GM10248 (cell line): ENCODE measurements at regions not wholly inside any gene's neighbourhood (a gene's known extent, or its start where the extent isn't known, plus 50 kb on each side); places are given as distances from the start of the nearest gene placed in this dataset.

ENCODE experiments used
- CTCF ChIA-PET: fragments of 300-600 bp; sonication (Branson Sonifier 250); formaldehyde crosslinking; extraction: SDS; loops from one replicate; lab custom pipeline; 2021; ENCODE audit warnings: antibody characterized with exemption; lab: Yijun Ruan, JAX
- POLR2A ChIA-PET: fragments of 350-650 bp; sonication (Branson Sonifier 250); formaldehyde crosslinking; extraction: SDS; loops from one replicate; lab custom pipeline; 2020; ENCODE audit warnings: antibody characterized with exemption; lab: Yijun Ruan, JAX
- DNase-seq: peaks from one replicate; pipeline ENCODE4 v3.0.0; 2012; ENCODE audit errors: extremely low spot score
- CTCF ChIP-seq: IDR thresholded peaks from 2 replicates; pipeline ENCODE4 v1.5.1; 2012; ENCODE audit warnings: mild to moderate bottlenecking, low read depth; ENCODE audit errors: extremely low read depth, missing control alignments, control extremely low read depth

DNA sequence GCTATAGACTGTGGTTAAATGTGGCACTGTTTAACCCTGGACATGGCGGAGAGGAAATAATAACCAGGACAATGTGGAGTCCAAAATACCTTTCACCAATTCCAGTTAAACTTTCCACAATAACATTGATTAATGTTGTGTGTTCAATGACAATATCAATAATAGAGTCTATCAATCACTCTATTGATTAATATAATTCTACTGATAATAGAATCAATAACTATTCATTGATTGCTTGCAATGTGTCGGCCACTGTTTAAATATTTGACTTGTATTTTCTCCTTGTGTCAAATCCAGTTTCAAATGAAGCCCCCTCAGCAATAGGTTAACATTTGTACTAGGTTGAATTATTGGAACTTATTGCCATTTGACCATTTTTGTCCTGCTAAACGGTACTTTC, 187.0 kb downstream of the PTPN20 start:
- TF ChIP-seq CTCF, result no peak
- POLR2A ChIA-PET, result no interaction called here
- CTCF ChIA-PET, result no interaction called here
- DNase-seq, result no peak

DNA sequence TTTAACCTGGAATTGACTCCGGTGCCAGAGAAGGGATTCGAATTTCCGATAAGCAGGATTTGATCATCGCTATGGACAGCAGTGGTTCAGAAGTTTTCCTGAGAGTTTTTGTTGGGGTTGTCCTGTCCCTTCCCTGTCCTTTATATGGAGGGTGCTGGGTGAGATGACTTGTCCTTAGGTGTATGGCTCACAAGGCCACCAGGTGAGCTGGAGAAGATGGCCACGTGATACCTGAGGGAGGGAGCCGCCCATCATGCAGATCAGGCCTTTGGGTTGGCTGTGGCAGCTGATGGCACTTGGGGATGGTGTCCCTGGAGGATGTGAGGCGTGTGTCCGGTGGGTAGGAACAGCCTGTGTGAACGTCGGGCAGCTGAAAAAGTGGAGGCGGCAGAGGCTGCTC, 187.7 kb downstream of the PTPN20 start:
- no peak for TF ChIP-seq CTCF
- POLR2A ChIA-PET, result no interaction called here
- CTCF ChIA-PET, result no interaction called here
- DNase-seq, result no peak

DNA sequence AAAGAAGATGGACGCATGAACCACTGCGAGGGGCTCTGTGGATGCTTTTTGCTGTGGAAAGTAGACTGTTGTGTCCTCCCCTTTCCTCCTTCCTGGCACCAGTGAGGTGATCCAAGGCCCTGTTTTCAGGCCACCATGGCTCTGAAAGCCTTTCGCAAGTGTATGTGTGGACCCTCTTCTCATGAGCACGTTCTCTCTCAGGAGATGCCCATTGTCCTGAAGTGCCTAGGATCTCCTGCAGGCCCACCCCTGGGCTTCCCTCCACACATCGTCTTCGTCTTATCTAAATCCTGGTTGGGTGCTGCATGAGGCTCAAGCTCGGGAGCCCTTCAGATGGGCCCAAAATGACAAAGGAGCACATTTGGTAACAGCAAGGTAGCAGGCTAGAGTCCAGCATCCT, 188.2 kb downstream of the PTPN20 start:
- no peak for TF ChIP-seq CTCF
- CTCF ChIA-PET, result no interaction called here
- no peak for DNase-seq
- POLR2A ChIA-PET, result no interaction called here

DNA sequence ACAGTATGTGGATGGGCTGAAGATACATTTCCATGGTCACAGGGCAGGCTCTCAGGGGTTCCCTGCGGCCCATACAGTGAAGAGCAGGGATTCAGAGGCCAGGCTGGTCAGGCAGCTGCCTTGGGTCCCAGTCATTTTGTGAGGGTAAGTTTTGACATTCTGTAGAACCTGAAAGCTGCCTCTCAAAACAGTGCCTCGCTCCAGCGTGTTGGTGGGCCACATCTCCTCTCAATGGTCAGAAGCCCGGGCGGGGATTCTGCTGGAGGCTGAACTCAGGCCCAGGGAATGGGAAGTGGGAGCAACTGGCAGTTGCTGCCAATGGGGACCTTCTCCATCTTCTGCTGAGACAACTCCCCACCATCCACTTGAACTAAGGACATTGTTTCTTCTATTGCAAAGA, 190.0 kb downstream of the PTPN20 start:
- DNase-seq, result no peak
- CTCF ChIA-PET, result interaction anchor here (1.2 kb wide), 1 partner anchor 9 kb away, joined by 3 read pairs; no protein-coding TSS in a partner anchor
- no peak for TF ChIP-seq CTCF
- POLR2A ChIA-PET, result no interaction called here

DNA sequence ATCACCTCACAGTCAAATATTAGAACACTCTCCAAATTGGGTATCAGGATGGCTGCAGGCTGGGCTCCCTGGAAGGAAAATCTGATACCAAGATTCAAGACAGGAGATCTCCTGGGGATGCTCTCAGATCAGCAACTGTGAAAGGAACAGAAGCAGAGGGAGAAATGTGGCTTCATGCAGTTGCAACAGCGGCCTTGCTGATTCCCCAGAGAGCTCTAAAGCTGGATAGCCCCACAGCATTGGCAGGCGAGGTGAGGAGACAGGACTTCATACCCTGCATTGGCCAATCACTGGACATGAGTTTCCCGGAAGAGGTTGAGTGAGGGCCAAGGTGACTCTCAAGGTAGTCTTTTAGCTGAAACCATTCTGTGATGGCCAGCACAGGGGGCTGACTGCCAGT, 190.6 kb downstream of the PTPN20 start:
- no peak for TF ChIP-seq CTCF
- DNase-seq, result no peak
- POLR2A ChIA-PET, result no interaction called here
- CTCF ChIA-PET, result interaction anchor here (0.7 to 1.2 kb wide), 3 partner anchors 9 to 16 kb away, joined by 3 read pairs; no protein-coding TSS in a partner anchor

- POLR2A ChIA-PET, result no interaction called here
- DNase-seq, result no peak
- CTCF ChIA-PET, result no interaction called here
- no peak for TF ChIP-seq CTCF
These were observed 192.9 kb downstream of the PTPN20 start for GRCh38 chr10:47104151-47104605.
